Endothelial cell of umbilical vein (primary cell): ENCODE measurements at regions not wholly inside any gene's neighbourhood (a gene's known extent, or its start where the extent isn't known, plus 50 kb on each side); places are given as distances from the start of the nearest gene placed in this dataset.

Source experiments
- CTCF ChIP-seq, 2 donors: IDR thresholded peaks; 1 replicate in 1 of 2; 2 replicates in 1 of 2; pipeline ENCODE4 v1.5.1; 2011; ENCODE audit warnings: low read length in 2 of 2, mild to moderate bottlenecking in 2 of 2, moderate library complexity in 2 of 2, control low read depth in 1 of 2, inconsistent platforms in 1 of 2, low read depth in 1 of 2; ENCODE audit not compliant: insufficient read depth in 1 of 2; ENCODE audit errors: extremely low read depth in 1 of 2
- EZH2 ChIP-seq: IDR thresholded peaks from 2 replicates; pipeline ENCODE4 v1.6.1; 2012; ENCODE audit warnings: borderline replicate concordance, low read depth, mild to moderate bottlenecking, moderate library complexity, low read length, inconsistent platforms; ENCODE audit not compliant: severe bottlenecking
- MAX ChIP-seq: IDR thresholded peaks from 2 replicates; pipeline ENCODE4 v1.6.1; 2011; ENCODE audit not compliant: insufficient read depth, insufficient read length
- MYC ChIP-seq: IDR thresholded peaks from one replicate; pipeline ENCODE4 v1.6.1; 2011; ENCODE audit warnings: mild to moderate bottlenecking, low read depth, low read length
- POLR2A ChIP-seq: IDR thresholded peaks from 2 replicates; pipeline ENCODE4 v1.6.1; 2012; ENCODE audit warnings: low read depth, mild to moderate bottlenecking, control low read depth, low read length
- POLR2AphosphoS5 ChIP-seq: IDR thresholded peaks from 2 replicates; pipeline ENCODE4 v1.6.1; 2012; ENCODE audit warnings: low read depth, mild to moderate bottlenecking, control low read depth, low read length, moderate library complexity; ENCODE audit not compliant: insufficient read depth

- TF ChIP-seq CTCF (IDR thresholded peaks at IDR 0.05; ENCODE audit: extremely low read depth in 1 of 2, insufficient read depth in 1 of 2, low read depth in 1 of 2, low read length in 2 of 2) (no peak), POLR2A (no peak), MYC (no peak), MAX (no peak), POLR2AphosphoS5 (no peak), EZH2 (no peak)
Measured at GRCh38 chr6:164075981-164076615, 661.6 kb downstream of the QKI start.
